BLaER1 treated with 17β-estradiol and CSF1 and Interleukin-3, amounts not matched to agents 10 nM and 100 nM (cell line): ENCODE measurements at regions not wholly inside any gene's neighbourhood (a gene's known extent, or its start where the extent isn't known, plus 50 kb on each side); places are given as distances from the start of the nearest gene placed in this dataset.
A peak's percentile ranks its signal among the peaks of the same experiment; 100 is the strongest.

Source experiments
- H3K27ac ChIP-seq, 11 experiments: shearing (Covaris generic); formaldehyde crosslinking; 2 replicates each; pipeline ENCODE4 v1.8.1; 2022
- H3K27me3 ChIP-seq, 11 experiments: shearing (Covaris generic); formaldehyde crosslinking; 2 replicates each; pipeline ENCODE4 v1.8.1; 2022
- H3K36me3 ChIP-seq, 11 experiments: shearing (Covaris generic); formaldehyde crosslinking; 2 replicates each; pipeline ENCODE4 v1.8.1; 2022
- H3K4me1 ChIP-seq, 10 experiments: shearing (Covaris generic); formaldehyde crosslinking; 2 replicates each; pipeline ENCODE4 v1.8.1; 2022
- H3K4me2 ChIP-seq, 11 experiments: shearing (Covaris generic); formaldehyde crosslinking; 2 replicates each; pipeline ENCODE4 v1.8.1; 2022
- H3K4me3 ChIP-seq, 10 experiments: shearing (Covaris generic); formaldehyde crosslinking; 2 replicates each; pipeline ENCODE4 v1.8.1; 2022
- H3K9ac ChIP-seq, 11 experiments: shearing (Covaris generic); formaldehyde crosslinking; 2 replicates each; pipeline ENCODE4 v1.8.1; 2022
- H3K9me3 ChIP-seq, 11 experiments: shearing (Covaris generic); formaldehyde crosslinking; replicated peaks in 1 of 11; 2 replicates each; pipeline ENCODE4 v1.8.1; 2022
- H4K20me1 ChIP-seq, 11 experiments: shearing (Covaris generic); formaldehyde crosslinking; 2 replicates each; pipeline ENCODE4 v1.8.1; 2022
- Cebpa-rat ChIP-seq, 11 experiments: shearing (Covaris generic); IDR thresholded peaks; 2 replicates each; pipeline ENCODE4 v1.8.1; 2022

DNA sequence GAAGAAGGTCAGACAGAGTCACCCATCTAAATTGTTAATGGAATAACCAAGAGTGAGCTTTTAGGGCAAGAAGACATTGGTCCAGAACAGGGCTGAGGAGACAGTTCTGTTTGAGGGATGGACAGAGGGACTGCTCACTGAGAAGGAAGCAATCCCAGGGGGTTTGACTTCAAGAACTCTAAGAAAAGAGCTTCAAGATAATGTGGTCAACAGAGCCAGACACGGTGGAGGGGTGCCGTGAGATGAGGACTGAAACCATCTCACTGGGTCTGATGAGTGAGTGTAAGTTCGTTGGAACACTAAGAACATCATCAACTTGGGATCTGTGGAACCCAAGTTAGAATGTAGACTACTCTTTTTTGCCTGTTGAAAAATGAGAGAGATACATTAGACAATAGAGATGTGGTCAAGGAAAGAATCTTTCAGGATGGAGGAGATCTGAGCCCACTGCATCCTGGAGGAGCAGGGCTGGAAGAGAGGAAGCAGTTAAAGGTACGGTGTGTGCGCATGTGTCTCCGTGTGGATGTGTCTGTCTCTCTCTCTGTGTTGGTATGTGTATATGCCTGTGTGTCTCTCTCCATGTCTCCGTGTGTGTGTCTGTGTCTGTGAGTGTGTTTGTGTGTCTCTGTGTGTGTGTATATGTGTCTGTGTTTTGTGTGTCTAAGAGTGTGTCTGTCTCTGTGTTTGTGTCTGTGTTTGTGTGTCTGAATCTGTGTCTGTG, 172.1 kb downstream of the MYCN start:
- no peaks in the 10 kb centered on the region for H3K9me3 ChIP-seq
- H3K4me3 ChIP-seq = no peak overlapping the region
- H3K36me3 ChIP-seq = no peaks in the 10 kb centered on the region
- peak overlapping the region in 7 of 11 experiments; percentile 1 to 68 (median 46); a peak in 10 of 22 replicates for H3K4me2 ChIP-seq
- no peak overlapping the region for H3K27ac ChIP-seq
- no peak for TF ChIP-seq Cebpa-rat (IDR thresholded peaks at IDR 0.05)
- no peaks in the 10 kb centered on the region for H4K20me1 ChIP-seq
- no peak overlapping the region for H3K9ac ChIP-seq
- H3K4me1 ChIP-seq = peaks cover 0 to 37% (median 24%) of the 10 kb centered on the region in 10 experiments; a peak in 13 of 20 replicates
- no peaks in the 10 kb centered on the region for H3K27me3 ChIP-seq

DNA sequence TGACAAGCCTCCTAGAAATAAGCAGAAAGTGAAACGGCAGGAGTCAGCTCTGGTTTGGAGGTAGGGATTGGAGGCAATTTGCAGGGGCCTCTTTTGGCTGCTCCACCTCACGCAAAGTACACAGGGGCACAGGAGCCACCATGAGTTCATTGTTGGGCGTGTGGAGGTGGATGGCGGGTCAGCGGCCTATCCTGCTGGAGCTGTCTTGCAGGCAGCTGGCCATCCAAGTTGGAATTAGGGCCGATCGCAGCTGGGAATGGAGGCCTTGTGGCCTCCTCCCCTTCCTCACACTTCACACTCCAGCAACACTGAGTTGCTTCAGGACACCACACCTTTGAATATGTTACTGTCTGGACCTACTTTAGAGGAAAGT, 171.5 kb downstream of the MYCN start:
- Histone ChIP-seq H3K27me3 (no peaks in the 10 kb centered on the region), H3K27ac (no peak overlapping the region), H3K9ac (no peak overlapping the region), H3K36me3 (no peaks in the 10 kb centered on the region), H3K9me3 (no peaks in the 10 kb centered on the region), H3K4me3 (no peak overlapping the region), H4K20me1 (no peaks in the 10 kb centered on the region), H3K4me2 (peak overlapping the region in 8 of 11 experiments; percentile 25 to 68 (median 45); a peak in 12 of 22 replicates), H3K4me1 (peaks cover 0 to 37% (median 24%) of the 10 kb centered on the region in 10 experiments; a peak in 13 of 20 replicates)
- no peak for TF ChIP-seq Cebpa-rat (IDR thresholded peaks at IDR 0.05)

DNA sequence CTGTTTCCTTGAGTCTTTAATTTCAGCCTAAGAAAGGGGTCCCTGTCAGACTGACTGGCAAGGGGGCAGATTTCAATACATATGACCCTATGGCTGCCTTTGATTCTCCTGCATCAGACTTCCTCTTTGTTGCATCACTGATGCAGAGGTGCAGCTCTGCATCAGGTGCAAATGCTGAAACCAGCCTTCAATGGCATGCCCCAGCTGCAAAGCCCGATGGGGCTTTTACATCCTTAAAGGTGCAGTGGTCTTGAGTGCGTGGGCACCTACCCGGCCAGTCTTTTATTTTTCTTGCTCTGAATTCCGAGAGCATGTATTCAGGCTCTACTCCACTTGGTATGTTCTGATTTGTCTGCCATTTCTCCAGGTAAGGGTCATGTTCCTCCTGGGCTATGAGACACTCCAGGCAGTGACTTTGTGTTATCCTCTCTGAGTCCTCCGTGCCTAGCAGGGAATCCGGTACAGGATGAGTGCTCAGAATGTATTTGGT, 169.5 kb downstream of the MYCN start:
- H3K9me3 ChIP-seq = no peaks in the 10 kb centered on the region
- no peak; a peak in 1 of 22 replicates for TF ChIP-seq Cebpa-rat (IDR thresholded peaks at IDR 0.05)
- H3K36me3 ChIP-seq = no peaks in the 10 kb centered on the region
- no peak overlapping the region for H3K27ac ChIP-seq
- H3K4me1 ChIP-seq = peaks cover 0 to 37% (median 24%) of the 10 kb centered on the region in 10 experiments; a peak in 13 of 20 replicates
- H4K20me1 ChIP-seq = no peaks in the 10 kb centered on the region
- peak overlapping the region in 3 of 11 experiments; percentile 13 to 67 (median 46); a peak in 4 of 22 replicates for H3K4me2 ChIP-seq
- no peak overlapping the region for H3K4me3 ChIP-seq
- no peak overlapping the region for H3K9ac ChIP-seq
- H3K27me3 ChIP-seq = no peaks in the 10 kb centered on the region

DNA sequence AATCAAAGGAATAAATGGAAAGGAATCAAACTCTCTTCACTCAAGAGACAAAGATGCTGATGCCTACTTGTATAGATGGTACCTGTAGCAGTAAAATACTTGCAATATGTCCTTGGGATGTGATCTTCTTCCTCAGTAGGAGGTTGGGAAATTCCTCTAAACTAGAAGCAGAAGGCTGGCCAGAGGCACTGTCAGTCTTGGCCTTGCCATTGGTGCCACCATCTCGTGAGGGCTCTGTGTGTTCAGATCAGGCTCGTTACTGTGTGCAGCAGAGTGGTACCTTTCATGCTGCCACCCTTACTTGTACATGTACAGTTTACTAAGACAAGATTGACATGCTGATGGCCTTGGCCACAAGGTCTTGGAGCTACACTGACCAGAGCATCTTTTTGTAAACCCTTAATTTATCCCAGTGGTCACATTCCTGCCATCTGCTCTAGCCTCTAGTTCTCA, 169.0 kb downstream of the MYCN start:
- TF ChIP-seq Cebpa-rat (IDR thresholded peaks at IDR 0.05) = no peak
- H3K9ac ChIP-seq = no peak overlapping the region
- H3K4me2 ChIP-seq = no peak overlapping the region
- H3K9me3 ChIP-seq = no peaks in the 10 kb centered on the region
- H3K27ac ChIP-seq = no peak overlapping the region
- H3K27me3 ChIP-seq = no peaks in the 10 kb centered on the region
- peaks cover 0 to 37% (median 24%) of the 10 kb centered on the region in 10 experiments; a peak in 13 of 20 replicates for H3K4me1 ChIP-seq
- H3K36me3 ChIP-seq = no peaks in the 10 kb centered on the region
- H4K20me1 ChIP-seq = no peaks in the 10 kb centered on the region
- H3K4me3 ChIP-seq = no peak overlapping the region

DNA sequence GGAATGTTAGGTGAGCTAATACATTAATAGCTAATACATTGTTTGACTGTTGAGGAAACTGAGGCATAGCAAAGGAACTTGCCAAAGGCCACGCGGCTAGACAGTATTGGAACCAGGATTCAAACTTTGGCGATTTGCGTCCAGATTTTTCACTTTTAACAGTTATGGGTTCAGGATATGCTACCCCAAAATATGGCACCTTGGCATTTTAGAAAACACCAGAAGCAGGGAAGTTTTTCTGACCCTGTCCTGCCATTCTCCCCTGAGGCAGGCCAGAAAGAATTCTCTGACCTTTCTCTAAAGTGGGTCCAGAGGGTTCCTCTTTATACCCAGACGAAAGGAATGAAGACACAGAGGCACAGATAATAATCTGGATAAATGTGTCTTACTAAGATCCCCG, 166.9 kb downstream of the MYCN start:
- H3K4me2 ChIP-seq = no peak overlapping the region

DNA sequence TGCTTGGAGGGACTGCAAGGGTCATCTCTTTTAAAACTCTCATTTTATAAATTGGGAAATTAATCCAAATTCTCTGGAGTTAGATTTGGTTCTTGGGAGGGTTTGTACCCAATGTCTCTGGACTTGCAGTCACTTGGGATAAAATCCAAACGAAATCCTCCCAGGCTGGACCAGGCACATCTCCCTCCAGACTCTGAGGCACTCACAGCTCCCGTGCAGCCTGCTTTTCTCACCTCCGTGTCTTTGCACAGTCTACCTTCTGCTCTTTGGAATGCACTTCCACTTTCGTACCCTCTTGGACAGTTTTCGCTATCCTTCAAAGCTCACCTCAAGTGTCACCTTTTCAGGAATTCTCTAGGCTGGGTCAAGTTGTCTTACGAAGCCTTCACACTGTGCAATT, 166.3 kb downstream of the MYCN start:
- Histone ChIP-seq H3K27ac (no peak overlapping the region), H3K4me3 (no peak overlapping the region), H3K36me3 (no peaks in the 10 kb centered on the region), H3K4me1 (peaks cover 0 to 20% (median 14%) of the 10 kb centered on the region in 10 experiments; a peak in 13 of 20 replicates), H3K4me2 (no peak overlapping the region), H3K27me3 (no peaks in the 10 kb centered on the region), H3K9me3 (no peaks in the 10 kb centered on the region), H4K20me1 (no peaks in the 10 kb centered on the region), H3K9ac (no peak overlapping the region)
- TF ChIP-seq Cebpa-rat (IDR thresholded peaks at IDR 0.05) = no peak

More for the DNA sequence above, 166.9 kb downstream of the MYCN start:
- Histone ChIP-seq H3K4me3 (no peak overlapping the region), H3K9ac (no peak overlapping the region), H3K27ac (no peak overlapping the region), H4K20me1 (no peaks in the 10 kb centered on the region), H3K4me1 (peaks cover 0 to 26% (median 20%) of the 10 kb centered on the region in 10 experiments; a peak in 13 of 20 replicates), H3K27me3 (no peaks in the 10 kb centered on the region), H3K9me3 (no peaks in the 10 kb centered on the region), H3K36me3 (no peaks in the 10 kb centered on the region)
- no peak for TF ChIP-seq Cebpa-rat (IDR thresholded peaks at IDR 0.05)

DNA sequence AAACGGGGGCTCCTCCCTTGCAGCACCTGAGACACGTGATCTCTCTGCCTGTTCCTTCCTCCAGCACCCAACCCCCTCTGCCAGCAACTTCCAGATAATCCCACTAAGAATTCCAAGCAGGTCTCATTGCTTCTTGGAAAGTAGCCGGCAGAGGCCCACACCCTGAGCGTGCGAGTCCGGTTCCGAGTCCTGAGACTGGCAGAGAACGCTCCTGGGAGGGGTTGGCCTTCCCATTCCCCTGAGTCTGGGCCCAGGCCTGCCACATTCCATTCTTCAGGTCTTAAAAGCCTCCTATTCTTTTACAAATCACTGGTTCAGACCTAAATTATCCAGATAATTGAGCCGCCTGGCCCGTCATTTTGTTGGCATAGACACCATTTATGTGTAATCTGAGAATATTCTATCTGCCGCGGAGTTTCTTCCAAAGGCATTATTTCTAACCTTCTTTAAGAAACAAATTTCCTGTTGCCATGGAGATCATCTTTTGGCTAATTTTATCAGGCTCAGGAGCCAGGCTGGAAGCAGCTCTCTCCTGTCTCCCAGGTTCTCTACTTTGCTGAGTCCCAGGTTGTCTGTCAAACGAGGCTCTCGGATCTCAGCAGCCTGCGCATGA, 165.4 kb downstream of the MYCN start:
- H3K9ac ChIP-seq = no peak overlapping the region
- H3K27ac ChIP-seq = no peak overlapping the region

DNA sequence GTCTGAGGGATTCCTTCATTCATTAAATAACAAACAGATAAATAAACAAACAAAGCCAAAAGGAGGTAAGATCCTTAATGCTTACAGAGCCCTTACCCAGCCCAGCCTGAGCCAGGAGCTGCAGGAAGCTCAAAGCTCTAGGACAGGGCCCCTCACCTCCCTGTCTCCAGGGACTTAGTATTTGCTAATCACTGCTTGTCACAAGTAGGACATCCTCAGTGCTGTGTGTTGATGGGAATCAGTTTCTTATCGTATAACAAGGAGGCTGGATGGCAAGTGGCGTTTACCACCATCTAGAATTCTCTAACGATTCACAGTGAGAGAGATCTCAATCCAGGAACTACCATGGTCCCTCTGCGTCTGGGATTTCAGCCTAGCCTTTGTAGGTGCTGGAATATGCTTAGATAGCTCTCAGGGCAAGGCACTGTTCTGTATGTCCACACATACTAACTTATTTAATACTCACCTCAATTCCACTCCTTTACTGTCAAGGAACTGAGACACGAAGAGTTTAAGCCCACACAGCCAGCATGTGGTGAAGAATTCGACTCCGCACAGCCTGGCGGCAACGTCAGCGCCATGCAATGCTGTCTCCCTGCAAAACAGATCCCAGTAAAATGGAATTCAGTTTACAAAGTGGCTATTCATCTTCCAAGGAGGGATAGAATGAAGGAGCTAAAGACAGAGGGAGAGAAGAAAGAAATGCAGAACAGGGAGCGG, 164.8 kb downstream of the MYCN start:
- no peaks in the 10 kb centered on the region for H4K20me1 ChIP-seq
- no peaks in the 10 kb centered on the region for H3K36me3 ChIP-seq
- H3K4me3 ChIP-seq = no peak overlapping the region
- H3K9ac ChIP-seq = no peak overlapping the region
- TF ChIP-seq Cebpa-rat (IDR thresholded peaks at IDR 0.05) = no peak
- peaks cover 0 to 12% (median 0%) of the 10 kb centered on the region in 10 experiments; a peak in 6 of 20 replicates for H3K4me1 ChIP-seq
- no peaks in the 10 kb centered on the region for H3K27me3 ChIP-seq
- H3K4me2 ChIP-seq = no peak overlapping the region
- H3K27ac ChIP-seq = no peak overlapping the region
- H3K9me3 ChIP-seq = no peaks in the 10 kb centered on the region

More for the DNA sequence above, 165.4 kb downstream of the MYCN start:
- no peak overlapping the region for H3K4me2 ChIP-seq
- H3K4me1 ChIP-seq = peaks cover 0 to 18% (median 6%) of the 10 kb centered on the region in 10 experiments; a peak in 11 of 20 replicates
- H3K36me3 ChIP-seq = no peaks in the 10 kb centered on the region
- no peaks in the 10 kb centered on the region for H3K9me3 ChIP-seq
- no peak for TF ChIP-seq Cebpa-rat (IDR thresholded peaks at IDR 0.05)
- no peak overlapping the region for H3K4me3 ChIP-seq
- H4K20me1 ChIP-seq = no peaks in the 10 kb centered on the region
- H3K27me3 ChIP-seq = no peaks in the 10 kb centered on the region
